K562 (cell line): ENCODE measurements at regions not wholly inside any gene's neighbourhood (a gene's known extent, or its start where the extent isn't known, plus 50 kb on each side); places are given as distances from the start of the nearest gene placed in this dataset.

ENCODE experiments used
- ATAC-seq: fragments of 200-7000 bp; cut with Tn5 transposase; 3 replicates; pipeline ENCODE4 v1.9.1; 2020; ENCODE audit warnings: moderate library complexity
- BruUV-seq: library from RNA; stranded (reverse); fragments of 400-500 nt; replicated peaks from 2 replicates; lab custom pipeline; 2021; lab: Mats Ljungman, UMichigan
- CTCF ChIA-PET: fragments of 300-600 bp; formaldehyde crosslinking; extraction: SDS; loops from one replicate; lab custom pipeline; 2021; ENCODE audit warnings: low intra/inter-chr PET ratio; lab: Yijun Ruan, JAX
- POLR2A ChIA-PET: fragments of 300-600, 350-650 bp; sonication (Branson Sonifier 250); formaldehyde crosslinking; extraction: SDS; loops from one replicate; lab custom pipeline; 2021; ENCODE audit warnings: antibody characterized with exemption, inconsistent platforms; lab: Yijun Ruan, JAX
- DNase-seq, 4 experiments: peaks; one replicate each; pipeline versions ENCODE4 v3.0.0 to v3.0.0-alpha.2; 2011 to 2018; ENCODE audit warnings: low spot score in 3 of 4, mixed read lengths in 3 of 4; ENCODE audit errors: extremely low read depth in 1 of 4
- FAIRE-seq: peaks from 2 replicates; lab custom pipeline; 2011; peaks lifted over from hg19 to GRCh38; lab: Jason Lieb, UNC
- H2AFZ ChIP-seq: 2 replicates; pipeline ENCODE4 v1.6.0; 2011; ENCODE audit warnings: low read depth, low read length, control low read depth, inconsistent platforms
- H3K27ac ChIP-seq: fragments of 200-600 bp; 3 replicates; pipeline ENCODE4 v1.8.0; 2011; ENCODE audit warnings: low read depth, mild to moderate bottlenecking, control low read depth, inconsistent platforms, low read length, moderate library complexity, mixed read lengths; ENCODE audit errors: extremely low read depth
- H3K27me3 ChIP-seq, 2 experiments: fragments of 300-600 bp in 1 of 2; 2 replicates in 1 of 2; 3 replicates in 1 of 2; pipeline versions ENCODE4 v1.6.0 to v1.8.0; 2011; ENCODE audit warnings: inconsistent platforms in 2 of 2, low read length in 2 of 2, mild to moderate bottlenecking in 1 of 2, mixed read lengths in 1 of 2, moderate library complexity in 1 of 2; ENCODE audit not compliant: control insufficient read depth in 2 of 2, insufficient read depth in 2 of 2
- H3K36me3 ChIP-seq: fragments of 300-600 bp; 3 replicates; pipeline ENCODE4 v1.8.0; 2011; ENCODE audit warnings: mild to moderate bottlenecking, low read length, inconsistent platforms; ENCODE audit not compliant: control insufficient read depth, insufficient read depth
- H3K4me1 ChIP-seq, 2 experiments: fragments of 200-600 bp in 1 of 2; replicated peaks in 1 of 2; 2 replicates in 1 of 2; 3 replicates in 1 of 2; pipeline versions ENCODE4 v1.5.1 to v1.8.0; 2011; ENCODE audit warnings: inconsistent platforms in 2 of 2, low read length in 2 of 2, mild to moderate bottlenecking in 1 of 2, mixed read lengths in 1 of 2, moderate library complexity in 1 of 2; ENCODE audit not compliant: control insufficient read depth in 2 of 2, insufficient read depth in 2 of 2
- H3K4me2 ChIP-seq: 2 replicates; pipeline ENCODE4 v1.6.1; 2011; ENCODE audit warnings: low read length, control low read depth, inconsistent platforms, mixed read lengths; ENCODE audit not compliant: insufficient read depth
- H3K4me3 ChIP-seq: fragments of 200-600 bp; sonication (generic), shearing (Covaris generic); 2 replicates; pipeline ENCODE4 v1.5.1; 2016; ENCODE audit warnings: control low read depth, inconsistent platforms
- H3K79me2 ChIP-seq: fragments of 200-600 bp; 3 replicates; pipeline ENCODE4 v1.8.0; 2011; ENCODE audit warnings: low read length, inconsistent platforms; ENCODE audit not compliant: control insufficient read depth, insufficient read depth
- H3K9ac ChIP-seq, 2 experiments: 2 replicates each; pipeline versions ENCODE4 v1.6.0 to v1.6.1; 2011; ENCODE audit warnings: low read depth in 2 of 2, low read length in 2 of 2, control low read depth in 1 of 2, inconsistent platforms in 1 of 2, mild to moderate bottlenecking in 1 of 2, mixed read lengths in 1 of 2; ENCODE audit not compliant: insufficient read depth in 1 of 2
- H3K9me1 ChIP-seq: one replicate; pipeline ENCODE4 v1.6.0; 2011; ENCODE audit warnings: inconsistent platforms, mild to moderate bottlenecking, low read length, moderate library complexity; ENCODE audit not compliant: control insufficient read depth, insufficient read depth
- H3K9me3 ChIP-seq: replicated peaks from 2 replicates; pipeline ENCODE4 v1.5.1; 2011; ENCODE audit warnings: low read depth, low read length, inconsistent platforms; ENCODE audit not compliant: control insufficient read depth, insufficient read depth
- H4K20me1 ChIP-seq: replicated peaks from 2 replicates; pipeline ENCODE4 v1.6.1; 2011; ENCODE audit warnings: low read length, inconsistent platforms, mixed read lengths; ENCODE audit not compliant: control insufficient read depth, insufficient read depth
- FOXA3 ChIP-seq, 2 experiments: fragments of 450-650 bp in 1 of 2; sonication (generic) in 1 of 2; formaldehyde crosslinking; IDR thresholded peaks in 1 of 2; conservative IDR thresholded peaks in 1 of 2; 2 replicates each; pipeline versions ENCODE4 v1.4.0 to v1.8.0; 2020 to 2022; ENCODE audit warnings: mild to moderate bottlenecking in 2 of 2, missing genetic modification reagents in 1 of 2
- GTF2F1 ChIP-seq: IDR thresholded peaks from 2 replicates; pipeline ENCODE4 v1.6.1; 2011; ENCODE audit warnings: low read depth, low read length, improper control_type of control experiment
- NEUROD1 ChIP-seq: fragments of 150-350 bp; IDR thresholded peaks from 2 replicates; pipeline ENCODE4 v1.6.1; 2014; ENCODE audit warnings: borderline replicate concordance, low read length, low read depth; ENCODE audit not compliant: partially characterized antibody
- RAD51 ChIP-seq: fragments of 450-650 bp; IDR thresholded peaks from 2 replicates; pipeline ENCODE4 v1.7.1; 2016; ENCODE audit warnings: low read depth, mild to moderate bottlenecking, borderline replicate concordance
- RFX7 ChIP-seq: fragments of 250-450 bp; sonication (Bioruptor Pico); IDR thresholded peaks from 2 replicates; pipeline ENCODE4 v1.5.1; 2021; ENCODE audit warnings: mild to moderate bottlenecking
- ZFP91 ChIP-seq: sonication (generic); formaldehyde crosslinking; IDR thresholded peaks from 2 replicates; pipeline ENCODE4 v1.8.0; 2022; ENCODE audit warnings: mild to moderate bottlenecking, missing genetic modification reagents
- ZNF146 ChIP-seq: IDR thresholded peaks from one replicate; pipeline ENCODE4 v1.6.1; 2018; ENCODE audit warnings: missing compliant biosample characterization; ENCODE audit not compliant: unreplicated experiment
- ZNF217 ChIP-seq: sonication (generic); formaldehyde crosslinking; IDR thresholded peaks from 2 replicates; pipeline ENCODE4 v1.8.0; 2022; ENCODE audit warnings: mild to moderate bottlenecking, missing genetic modification reagents
- WGBS: fragments of 100-300 bp; shearing (Covaris generic); methylation state at CpG from one replicate; pipeline ENCODE4 v1.1.6; 2016; ENCODE audit warnings: low coverage, mixed read lengths; ENCODE audit not compliant: insufficient coverage; ENCODE audit errors: missing lambda C conversion rate; 5-methylcytosine and 5-hydroxymethylcytosine counted together
- in situ Hi-C: fragments of 300-500 bp; cut with MboI; formaldehyde crosslinking; loops from 4 replicates; pipeline ENCODE4 v1.15.0; 2018; ENCODE audit warnings: inconsistent platforms, mixed read lengths
- intact Hi-C: fragments of 100-400 bp; cut with micrococcal nuclease; formaldehyde crosslinking; loops from 2 replicates; pipeline ENCODE4 v1.14.2; 2022
- TF ChIP-seq, protein P1 (sequence below): fragments of 450-650 bp; formaldehyde crosslinking; IDR thresholded peaks from 2 replicates; pipeline ENCODE4 v1.4.0; 2020; ENCODE audit warnings: mild to moderate bottlenecking, mixed read lengths
- TF ChIP-seq, protein P2 (sequence below): fragments of 450-650 bp; formaldehyde crosslinking; IDR thresholded peaks from 2 replicates; pipeline ENCODE4 v1.4.0; 2020; ENCODE audit warnings: mild to moderate bottlenecking, moderate library complexity

- Histone ChIP-seq H3K4me3 (no peak overlapping the region), H3K9ac (no peak overlapping the region), H3K9me1 (no peaks in the 10 kb centered on the region), H3K4me2 (no peak overlapping the region)
- no peak for FAIRE-seq
- no peak for ATAC-seq
- 1% methylated on average over 7 of the region's 7 CpGs for WGBS
- no peak for TF ChIP-seq FOXA3 (CRISPR knock-in tag; conservative IDR thresholded peaks at IDR 0.05 in 1 of 2, IDR thresholded peaks at IDR 0.05 in 1 of 2)
- no peak for TF ChIP-seq RFX7 (CRISPR knock-in tag)
- peak; percentile 21; the same call in 1 of the 2 replicates for TF ChIP-seq RAD51
- TF ChIP-seq, protein P1, sequence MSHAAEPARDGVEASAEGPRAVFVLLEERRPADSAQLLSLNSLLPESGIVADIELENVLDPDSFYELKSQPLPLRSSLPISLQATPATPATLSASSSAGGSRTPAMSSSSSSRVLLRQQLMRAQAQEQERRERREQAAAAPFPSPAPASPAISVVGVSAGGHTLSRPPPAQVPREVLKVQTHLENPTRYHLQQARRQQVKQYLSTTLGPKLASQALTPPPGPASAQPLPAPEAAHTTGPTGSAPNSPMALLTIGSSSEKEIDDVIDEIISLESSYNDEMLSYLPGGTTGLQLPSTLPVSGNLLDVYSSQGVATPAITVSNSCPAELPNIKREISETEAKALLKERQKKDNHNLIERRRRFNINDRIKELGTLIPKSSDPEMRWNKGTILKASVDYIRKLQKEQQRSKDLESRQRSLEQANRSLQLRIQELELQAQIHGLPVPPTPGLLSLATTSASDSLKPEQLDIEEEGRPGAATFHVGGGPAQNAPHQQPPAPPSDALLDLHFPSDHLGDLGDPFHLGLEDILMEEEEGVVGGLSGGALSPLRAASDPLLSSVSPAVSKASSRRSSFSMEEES (CRISPR knock-in tag), result peak; percentile 89
- TF ChIP-seq, all 486 proteins: peak for 2
- no peak for DNase-seq
- Histone ChIP-seq H3K27ac (no peak overlapping the region), H3K79me2 (no peaks in the 10 kb centered on the region), H2AFZ (no peak overlapping the region), H3K36me3 (no peaks in the 10 kb centered on the region), H4K20me1 (no peaks in the 10 kb centered on the region), H3K27me3 (no peaks in the 10 kb centered on the region), H3K9me3 (no peaks in the 10 kb centered on the region; the same call in 1 of the 2 replicates), H3K4me1 (no peaks in the 10 kb centered on the region)
- ChIA-PET POLR2A (no interaction called here), CTCF (no interaction called here)
- BruUV-seq, result no TSS peak
- intact Hi-C loops, result no loop called here
- in situ Hi-C loops, result no loop called here
Observed at GRCh38 chr11:42265072-42265471, 805.6 kb upstream of the LRRC4C start.

GRCh38 chr11:42271306-42271705 is 811.9 kb upstream of the LRRC4C start:
- in situ Hi-C loops, result no loop called here
- no peak overlapping the region for H3K27ac ChIP-seq
- TF ChIP-seq ZNF217 (CRISPR knock-in tag) (no peak), ZFP91 (no peak), NEUROD1 (no peak), ZNF146 (no peak), GTF2F1 (no peak)
- TF ChIP-seq, protein P2, sequence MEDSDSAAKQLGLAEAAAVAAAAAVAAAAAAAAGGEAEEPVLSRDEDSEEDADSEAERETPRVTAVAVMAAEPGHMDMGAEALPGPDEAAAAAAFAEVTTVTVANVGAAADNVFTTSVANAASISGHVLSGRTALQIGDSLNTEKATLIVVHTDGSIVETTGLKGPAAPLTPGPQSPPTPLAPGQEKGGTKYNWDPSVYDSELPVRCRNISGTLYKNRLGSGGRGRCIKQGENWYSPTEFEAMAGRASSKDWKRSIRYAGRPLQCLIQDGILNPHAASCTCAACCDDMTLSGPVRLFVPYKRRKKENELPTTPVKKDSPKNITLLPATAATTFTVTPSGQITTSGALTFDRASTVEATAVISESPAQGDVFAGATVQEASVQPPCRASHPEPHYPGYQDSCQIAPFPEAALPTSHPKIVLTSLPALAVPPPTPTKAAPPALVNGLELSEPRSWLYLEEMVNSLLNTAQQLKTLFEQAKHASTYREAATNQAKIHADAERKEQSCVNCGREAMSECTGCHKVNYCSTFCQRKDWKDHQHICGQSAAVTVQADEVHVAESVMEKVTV (CRISPR knock-in tag), result no peak

More at GRCh38 chr11:42271306-42271705, 811.9 kb upstream of the LRRC4C start:
- DNase-seq (no peak), ATAC-seq (no peak), FAIRE-seq (no peak)
- no peak overlapping the region for H3K4me3 ChIP-seq
- no peaks in the 10 kb centered on the region for H3K9me3 ChIP-seq
- no peak overlapping the region for H3K9ac ChIP-seq
- no peaks in the 10 kb centered on the region for H3K27me3 ChIP-seq
- WGBS, result 0% methylated on average over 3 of the region's 3 CpGs
- no peaks in the 10 kb centered on the region for H3K4me1 ChIP-seq
- no peak overlapping the region for H3K4me2 ChIP-seq
- no peaks in the 10 kb centered on the region for H3K9me1 ChIP-seq
- no peaks in the 10 kb centered on the region for H3K79me2 ChIP-seq
- H4K20me1 ChIP-seq, result no peaks in the 10 kb centered on the region
- ChIA-PET CTCF (no interaction called here), POLR2A (no interaction called here)
- intact Hi-C loops, result no loop called here
- no peaks in the 10 kb centered on the region for H3K36me3 ChIP-seq
- H2AFZ ChIP-seq, result no peak overlapping the region
- no TSS peak for BruUV-seq
